NT2/D1 (cell line): ENCODE measurements at regions not wholly inside any gene's neighbourhood (a gene's known extent, or its start where the extent isn't known, plus 50 kb on each side); places are given as distances from the start of the nearest gene placed in this dataset.

Experiments
- SUZ12 ChIP-seq: IDR thresholded peaks from 2 replicates; pipeline ENCODE4 v1.6.1; 2011; ENCODE audit not compliant: insufficient read length, insufficient read depth; ENCODE audit errors: extremely low read depth
- YY1 ChIP-seq: IDR thresholded peaks from 2 replicates; pipeline ENCODE4 v1.6.1; 2011; ENCODE audit not compliant: insufficient read length, insufficient read depth
- ZNF274 ChIP-seq: IDR thresholded peaks from 2 replicates; pipeline ENCODE4 v1.6.1; 2011; ENCODE audit warnings: mild to moderate bottlenecking, low read depth, low read length

DNA sequence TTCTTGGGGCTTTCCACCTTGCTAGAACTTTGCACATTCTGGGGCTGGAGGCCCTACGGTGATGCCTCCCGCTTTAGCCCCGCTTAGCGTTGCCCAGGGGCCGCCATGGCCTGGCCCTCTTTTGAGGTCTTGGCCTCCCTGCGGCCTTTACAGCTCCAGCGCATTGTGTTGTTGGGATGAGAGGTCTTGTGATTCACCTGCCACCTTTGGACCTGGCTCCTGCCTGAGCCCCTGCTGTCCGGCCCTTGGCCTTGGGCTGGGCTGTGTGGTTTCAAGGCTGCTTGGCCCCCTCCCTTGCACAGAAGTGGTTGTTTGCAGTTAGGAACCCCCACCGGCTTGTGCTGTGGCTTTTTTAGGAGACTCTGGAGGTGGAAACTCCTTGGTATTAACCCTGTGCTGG lies 61.0 kb upstream of the CDH4 start:
- TF ChIP-seq SUZ12, result no peak
- no peak for TF ChIP-seq YY1
- no peak for TF ChIP-seq ZNF274
